HEK293T (cell line): ENCODE measurements at regions not wholly inside any gene's neighbourhood (a gene's known extent, or its start where the extent isn't known, plus 50 kb on each side); places are given as distances from the start of the nearest gene placed in this dataset.

Experiments used
- CTCF ChIA-PET: fragments of 350-600 bp; formaldehyde crosslinking; extraction: SDS; loops from one replicate; lab custom pipeline; 2021; ENCODE audit warnings: antibody characterized with exemption, inconsistent platforms; lab: Yijun Ruan, JAX
- POLR2A ChIA-PET: fragments of 350-600 bp; formaldehyde crosslinking; extraction: SDS; loops from one replicate; lab custom pipeline; 2020; ENCODE audit warnings: antibody characterized with exemption, inconsistent platforms; lab: Yijun Ruan, JAX
- DNase-seq: peaks from one replicate; pipeline ENCODE4 v3.0.0; 2012; ENCODE audit warnings: mixed read lengths; ENCODE audit errors: extremely low spot score
- ARNT ChIP-seq: fragments of 450-650 bp; IDR thresholded peaks from 2 replicates; pipeline ENCODE4 v1.6.1; 2017; ENCODE audit warnings: mild to moderate bottlenecking
- BHLHE40 ChIP-seq: fragments of 450-650 bp; IDR thresholded peaks from 2 replicates; pipeline ENCODE4 v1.6.1; 2016; ENCODE audit warnings: mild to moderate bottlenecking, moderate library complexity, borderline replicate concordance
- CTBP1 ChIP-seq: fragments of 450-650 bp; IDR thresholded peaks from 2 replicates; pipeline ENCODE4 v1.6.1; 2016; ENCODE audit warnings: borderline replicate concordance
- ELF4 ChIP-seq: fragments of 450-650 bp; IDR thresholded peaks from 2 replicates; pipeline ENCODE4 v1.6.1; 2017; ENCODE audit warnings: antibody characterized with exemption
- FOXA1 ChIP-seq: fragments of 450-650 bp; IDR thresholded peaks from 2 replicates; pipeline ENCODE4 v1.6.1; 2016; ENCODE audit warnings: mild to moderate bottlenecking
- FOXK2 ChIP-seq: fragments of 450-650 bp; IDR thresholded peaks from 2 replicates; pipeline ENCODE4 v1.6.1; 2016; ENCODE audit warnings: mild to moderate bottlenecking
- FOXM1 ChIP-seq: fragments of 450-650 bp; IDR thresholded peaks from 2 replicates; pipeline ENCODE4 v1.6.1; 2017; ENCODE audit warnings: mild to moderate bottlenecking, borderline replicate concordance
- HDGF ChIP-seq: fragments of 450-650 bp; IDR thresholded peaks from 2 replicates; pipeline ENCODE4 v1.6.1; 2017; ENCODE audit warnings: antibody characterized with exemption, borderline replicate concordance
- L3MBTL2 ChIP-seq: fragments of 450-650 bp; conservative IDR thresholded peaks from 2 replicates; pipeline ENCODE4 v1.6.1; 2016; ENCODE audit warnings: mild to moderate bottlenecking
- LEF1 ChIP-seq: fragments of 450-650 bp; IDR thresholded peaks from 2 replicates; pipeline ENCODE4 v1.6.1; 2017; ENCODE audit warnings: mild to moderate bottlenecking, borderline replicate concordance
- NFRKB ChIP-seq: fragments of 450-650 bp; IDR thresholded peaks from 2 replicates; pipeline ENCODE4 v1.6.1; 2016; ENCODE audit warnings: mild to moderate bottlenecking, moderate library complexity
- PKNOX1 ChIP-seq: fragments of 450-650 bp; IDR thresholded peaks from 2 replicates; pipeline ENCODE4 v1.6.1; 2016
- SP1 ChIP-seq: fragments of 450-650 bp; IDR thresholded peaks from 2 replicates; pipeline ENCODE4 v1.6.1; 2017
- SUZ12 ChIP-seq: fragments of 450-650 bp; IDR thresholded peaks from 2 replicates; pipeline ENCODE4 v1.6.1; 2016; ENCODE audit warnings: mild to moderate bottlenecking
- TARDBP ChIP-seq: fragments of 450-650 bp; IDR thresholded peaks from 2 replicates; pipeline ENCODE4 v1.6.1; 2016
- ZNF384 ChIP-seq: fragments of 450-650 bp; IDR thresholded peaks from 2 replicates; pipeline ENCODE4 v1.6.1; 2016

GRCh38 chr6:14510038-14510437 lies 392.5 kb downstream of the CD83 start:
- ChIA-PET POLR2A (interaction anchor here (0.7 kb wide), 1 partner anchor 71 kb away, joined by 3 read pairs; no protein-coding TSS in a partner anchor), CTCF (interaction anchor here (0.6 to 1.5 kb wide), 3 partner anchors 13 to 304 kb away, joined by 3 read pairs; no protein-coding TSS in a partner anchor)
- no peak for DNase-seq
- no peak for TF ChIP-seq L3MBTL2
- no peak for TF ChIP-seq SP1
- TF ChIP-seq CTBP1, result no peak
- no peak for TF ChIP-seq FOXM1
- TF ChIP-seq NFRKB, result no peak
- no peak for TF ChIP-seq FOXA1
- no peak for TF ChIP-seq SUZ12
- no peak for TF ChIP-seq ELF4
- TF ChIP-seq HDGF, result no peak
- no peak for TF ChIP-seq TARDBP
- TF ChIP-seq ZNF384, result no peak
- TF ChIP-seq LEF1, result no peak
- no peak for TF ChIP-seq ARNT
- no peak for TF ChIP-seq BHLHE40
- no peak for TF ChIP-seq FOXK2
- no peak for TF ChIP-seq PKNOX1

- DNase-seq, result no peak
- ChIA-PET CTCF (interaction anchor here (0.6 to 1.5 kb wide), 2 partner anchors 28 to 211 kb away, joined by 3 read pairs; no protein-coding TSS in a partner anchor), POLR2A (no interaction called here)
- TF ChIP-seq SUZ12 (no peak), CTBP1 (no peak), HDGF (no peak), TARDBP (no peak), BHLHE40 (no peak), FOXA1 (no peak), ZNF384 (no peak), PKNOX1 (no peak), NFRKB (no peak), ELF4 (no peak), SP1 (no peak), FOXK2 (no peak)
These were observed 393.6 kb downstream of the CD83 start for GRCh38 chr6:14511061-14511586.

GRCh38 chr6:14512246-14512645 lies 394.7 kb downstream of the CD83 start:
- POLR2A ChIA-PET, result no interaction called here
- DNase-seq, result no peak
- CTCF ChIA-PET, result no interaction called here
- TF ChIP-seq ZNF384, result no peak
- no peak for TF ChIP-seq FOXK2

- TF ChIP-seq PKNOX1 (no peak), FOXM1 (no peak), CTBP1 (no peak), L3MBTL2 (no peak), FOXK2 (no peak), HDGF (no peak), ELF4 (no peak), SP1 (no peak), FOXA1 (no peak)
- DNase-seq, result no peak
- POLR2A ChIA-PET, result no interaction called here
- CTCF ChIA-PET, result no interaction called here
These were observed 396.2 kb downstream of the CD83 start for GRCh38 chr6:14513496-14514393.

- CTCF ChIA-PET, result no interaction called here
- POLR2A ChIA-PET, result no interaction called here
- no peak for TF ChIP-seq FOXA1
- DNase-seq, result no peak
These were observed 399.4 kb downstream of the CD83 start for GRCh38 chr6:14516956-14517355.

GRCh38 chr6:14517516-14518105 lies 400.0 kb downstream of the CD83 start:
- ChIA-PET CTCF (interaction anchor here (0.6 kb wide), 1 partner anchor 156 kb away, joined by 3 read pairs; no protein-coding TSS in a partner anchor), POLR2A (no interaction called here)
- no peak for DNase-seq
- TF ChIP-seq FOXK2 (no peak), ELF4 (no peak), ARNT (no peak), BHLHE40 (no peak), LEF1 (no peak), SP1 (no peak)
